ENCODE measurements at regions not wholly inside any gene's neighbourhood (a gene's known extent, or its start where the extent isn't known, plus 50 kb on each side); places are given as distances from the start of the nearest gene placed in this dataset.

DNA sequence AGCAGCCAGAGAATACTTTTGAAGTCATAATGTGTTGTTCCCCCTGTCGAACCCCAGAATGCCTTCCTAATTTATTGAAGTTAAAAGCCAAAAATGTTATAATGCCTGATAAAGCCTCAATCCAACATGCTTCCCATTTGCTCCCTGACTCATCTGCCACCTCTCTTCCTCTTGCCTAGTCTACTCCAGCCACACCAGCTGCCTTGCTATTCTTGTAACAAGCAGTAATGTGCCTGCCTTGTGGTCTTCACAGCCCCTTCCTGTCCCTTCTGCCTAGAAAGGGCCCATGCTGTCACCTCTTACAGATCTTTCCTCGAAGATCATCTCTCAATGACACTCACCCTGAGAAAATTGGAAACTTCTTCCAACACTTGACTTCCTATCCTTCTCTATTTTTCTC, 231.6 kb upstream of the CDH2 start:
- H3K4me1 Mint-ChIP-seq (ENCODE audit: unreplicated experiment), result no peaks in the 10 kb centered on the region
- H3K9me3 Mint-ChIP-seq, result no peaks in the 10 kb centered on the region
- TF ChIP-seq, protein P1, sequence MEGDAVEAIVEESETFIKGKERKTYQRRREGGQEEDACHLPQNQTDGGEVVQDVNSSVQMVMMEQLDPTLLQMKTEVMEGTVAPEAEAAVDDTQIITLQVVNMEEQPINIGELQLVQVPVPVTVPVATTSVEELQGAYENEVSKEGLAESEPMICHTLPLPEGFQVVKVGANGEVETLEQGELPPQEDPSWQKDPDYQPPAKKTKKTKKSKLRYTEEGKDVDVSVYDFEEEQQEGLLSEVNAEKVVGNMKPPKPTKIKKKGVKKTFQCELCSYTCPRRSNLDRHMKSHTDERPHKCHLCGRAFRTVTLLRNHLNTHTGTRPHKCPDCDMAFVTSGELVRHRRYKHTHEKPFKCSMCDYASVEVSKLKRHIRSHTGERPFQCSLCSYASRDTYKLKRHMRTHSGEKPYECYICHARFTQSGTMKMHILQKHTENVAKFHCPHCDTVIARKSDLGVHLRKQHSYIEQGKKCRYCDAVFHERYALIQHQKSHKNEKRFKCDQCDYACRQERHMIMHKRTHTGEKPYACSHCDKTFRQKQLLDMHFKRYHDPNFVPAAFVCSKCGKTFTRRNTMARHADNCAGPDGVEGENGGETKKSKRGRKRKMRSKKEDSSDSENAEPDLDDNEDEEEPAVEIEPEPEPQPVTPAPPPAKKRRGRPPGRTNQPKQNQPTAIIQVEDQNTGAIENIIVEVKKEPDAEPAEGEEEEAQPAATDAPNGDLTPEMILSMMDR (conservative IDR thresholded peaks at IDR 0.05), result no peak
- H3K4me3 Mint-ChIP-seq, result no peak overlapping the region
- H3K36me3 Mint-ChIP-seq, result no peaks in the 10 kb centered on the region
- no peaks in the 10 kb centered on the region for H3K27me3 Mint-ChIP-seq
- H3K27ac Mint-ChIP-seq, result no peak overlapping the region
- DNase-seq (ENCODE audit: extremely low spot score, unreplicated experiment), result no peak

GRCh38 chr18:28407681-28408080, 230.8 kb upstream of the CDH2 start:
- Mint-ChIP-seq H3K9me3 (no peaks in the 10 kb centered on the region), H3K36me3 (no peaks in the 10 kb centered on the region), H3K27me3 (no peaks in the 10 kb centered on the region), H3K4me3 (no peak overlapping the region), H3K4me1 (ENCODE audit: unreplicated experiment) (no peaks in the 10 kb centered on the region), H3K27ac (no peak overlapping the region)
- TF ChIP-seq, protein P1 (conservative IDR thresholded peaks at IDR 0.05), result no peak
- DNase-seq (ENCODE audit: extremely low spot score, unreplicated experiment), result no peak

GRCh38 chr18:28406533-28406932, 229.6 kb upstream of the CDH2 start:
- Mint-ChIP-seq H3K4me3 (no peak overlapping the region), H3K27ac (no peak overlapping the region), H3K4me1 (ENCODE audit: unreplicated experiment) (no peaks in the 10 kb centered on the region), H3K27me3 (no peaks in the 10 kb centered on the region), H3K9me3 (peaks cover 3% of the 10 kb centered on the region), H3K36me3 (no peaks in the 10 kb centered on the region)
- no peak for DNase-seq (ENCODE audit: extremely low spot score, unreplicated experiment)
- TF ChIP-seq, protein P1 (conservative IDR thresholded peaks at IDR 0.05), result no peak

- no peaks in the 10 kb centered on the region for H3K27me3 Mint-ChIP-seq
- no peaks in the 10 kb centered on the region for H3K36me3 Mint-ChIP-seq
- TF ChIP-seq, protein P1 (conservative IDR thresholded peaks at IDR 0.05), result no peak
- no peak overlapping the region for H3K4me3 Mint-ChIP-seq
- H3K27ac Mint-ChIP-seq, result no peak overlapping the region
- no peaks in the 10 kb centered on the region for H3K4me1 Mint-ChIP-seq (ENCODE audit: unreplicated experiment)
- DNase-seq (ENCODE audit: extremely low spot score, unreplicated experiment), result no peak
- peaks cover 3% of the 10 kb centered on the region for H3K9me3 Mint-ChIP-seq
Observed at GRCh38 chr18:28404694-28405093, 227.8 kb upstream of the CDH2 start.

DNA sequence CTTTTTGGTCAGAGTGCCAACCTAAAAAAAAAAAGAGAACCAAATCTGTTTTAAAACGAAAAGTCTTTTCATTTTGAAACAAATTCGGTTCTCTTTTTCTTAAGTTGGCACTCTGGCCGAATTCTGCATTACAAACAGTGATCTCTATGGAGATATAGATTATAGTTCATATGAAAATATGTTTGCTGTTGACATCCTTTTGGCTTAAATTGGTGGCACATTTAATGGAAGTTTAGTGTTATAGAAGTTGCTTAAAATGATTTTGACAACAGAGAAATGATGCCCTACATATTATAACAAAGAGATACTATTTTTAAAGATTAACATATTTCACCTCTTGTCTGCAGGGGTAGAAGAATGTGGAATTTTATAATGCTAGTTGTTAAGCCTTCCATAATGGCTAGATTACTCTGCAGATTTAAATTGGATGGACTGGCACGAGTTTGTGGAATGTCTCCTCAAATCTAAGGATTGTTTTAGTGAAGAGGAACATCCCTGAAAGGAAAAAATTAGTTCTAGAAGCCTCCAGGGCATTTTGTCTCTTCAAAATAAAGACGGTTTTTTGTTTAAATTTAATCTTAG, 222.9 kb upstream of the CDH2 start:
- DNase-seq (ENCODE audit: extremely low spot score, unreplicated experiment), result no peak
- no peak overlapping the region for H3K4me3 Mint-ChIP-seq
- H3K9me3 Mint-ChIP-seq, result peaks cover 3% of the 10 kb centered on the region
- TF ChIP-seq, protein P1 (conservative IDR thresholded peaks at IDR 0.05), result no peak
- H3K27ac Mint-ChIP-seq, result no peak overlapping the region
- no peaks in the 10 kb centered on the region for H3K36me3 Mint-ChIP-seq
- H3K4me1 Mint-ChIP-seq (ENCODE audit: unreplicated experiment), result no peaks in the 10 kb centered on the region
- no peaks in the 10 kb centered on the region for H3K27me3 Mint-ChIP-seq

- TF ChIP-seq, protein P1 (conservative IDR thresholded peaks at IDR 0.05), result no peak
- peaks cover 3% of the 10 kb centered on the region for H3K9me3 Mint-ChIP-seq
- H3K27ac Mint-ChIP-seq, result no peak overlapping the region
- H3K4me1 Mint-ChIP-seq (ENCODE audit: unreplicated experiment), result no peaks in the 10 kb centered on the region
- H3K36me3 Mint-ChIP-seq, result no peaks in the 10 kb centered on the region
- H3K27me3 Mint-ChIP-seq, result no peaks in the 10 kb centered on the region
- DNase-seq (ENCODE audit: extremely low spot score, unreplicated experiment), result no peak
- no peak overlapping the region for H3K4me3 Mint-ChIP-seq
Observed at GRCh38 chr18:28398471-28398870, 221.5 kb upstream of the CDH2 start.
